ENCODE measurements at regions not wholly inside any gene's neighbourhood (a gene's known extent, or its start where the extent isn't known, plus 50 kb on each side); places are given as distances from the start of the nearest gene placed in this dataset.
"Not testable (repeated sequence)": the region's sequence is repeated elsewhere in the genome, so short reads cannot be mapped to it uniquely, and the experiment has no call there.

DNA sequence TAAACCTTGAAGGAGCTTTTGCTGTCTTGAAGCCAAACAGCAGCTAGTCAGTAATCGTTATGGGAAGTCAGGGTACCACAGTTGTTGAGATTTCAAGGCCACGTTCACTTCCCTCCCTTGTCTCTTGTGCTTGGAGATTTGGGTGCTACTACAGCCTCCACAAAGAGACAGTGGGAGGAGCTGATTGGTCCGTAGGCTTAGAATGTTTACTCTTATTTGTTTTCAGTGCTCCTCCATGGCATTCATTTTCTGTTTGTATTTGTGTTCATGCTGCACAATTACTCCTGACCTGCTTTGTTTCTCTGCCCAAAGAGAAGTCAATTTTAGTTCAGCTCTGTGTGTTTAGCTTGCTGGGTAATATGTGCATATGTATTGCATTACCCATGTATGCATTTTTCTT, 147.7 kb downstream of the PRL start:
- DNase-seq, result peak; percentile 65

DNA sequence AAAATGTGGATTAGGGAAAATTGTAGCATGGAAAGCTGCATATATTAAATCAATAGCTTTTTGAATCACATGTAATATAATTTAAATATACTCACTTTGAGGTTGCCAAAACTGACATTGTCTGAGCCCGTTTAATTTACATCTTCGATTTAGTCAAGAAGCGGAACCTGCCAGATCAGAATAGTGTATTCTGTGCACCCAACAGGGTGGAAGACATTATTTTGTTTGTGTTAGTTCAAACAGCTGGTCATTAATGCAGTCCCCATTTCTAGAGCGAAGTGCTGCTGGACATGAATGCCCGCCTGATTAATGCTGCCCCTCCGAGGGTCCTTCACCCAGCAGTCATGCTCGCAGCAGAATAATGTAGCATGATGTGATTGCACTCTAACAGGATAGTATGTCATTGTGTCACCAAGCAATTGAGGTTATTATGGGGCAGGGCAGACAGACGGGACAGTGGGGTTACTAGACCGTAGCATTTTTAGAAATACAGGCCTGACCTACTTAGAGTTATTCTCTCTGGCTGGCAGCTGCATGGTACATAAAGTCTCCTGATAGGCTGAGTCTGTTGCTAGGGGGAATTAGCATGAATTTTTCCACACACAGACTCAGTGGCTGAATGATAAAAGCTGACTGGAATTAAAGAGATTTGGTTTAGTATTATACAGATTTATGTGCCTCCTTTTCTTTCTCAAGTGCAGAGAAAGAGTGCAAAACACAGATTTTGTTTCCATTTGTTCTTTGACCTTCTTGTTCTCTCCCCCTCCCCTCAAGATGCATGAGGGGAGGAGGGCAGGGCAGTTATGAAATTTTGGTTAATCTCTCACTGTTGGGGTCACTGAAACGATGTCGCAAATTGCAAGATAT, 147.1 kb downstream of the PRL start:
- DNase-seq, result peak; percentile 64

DNA sequence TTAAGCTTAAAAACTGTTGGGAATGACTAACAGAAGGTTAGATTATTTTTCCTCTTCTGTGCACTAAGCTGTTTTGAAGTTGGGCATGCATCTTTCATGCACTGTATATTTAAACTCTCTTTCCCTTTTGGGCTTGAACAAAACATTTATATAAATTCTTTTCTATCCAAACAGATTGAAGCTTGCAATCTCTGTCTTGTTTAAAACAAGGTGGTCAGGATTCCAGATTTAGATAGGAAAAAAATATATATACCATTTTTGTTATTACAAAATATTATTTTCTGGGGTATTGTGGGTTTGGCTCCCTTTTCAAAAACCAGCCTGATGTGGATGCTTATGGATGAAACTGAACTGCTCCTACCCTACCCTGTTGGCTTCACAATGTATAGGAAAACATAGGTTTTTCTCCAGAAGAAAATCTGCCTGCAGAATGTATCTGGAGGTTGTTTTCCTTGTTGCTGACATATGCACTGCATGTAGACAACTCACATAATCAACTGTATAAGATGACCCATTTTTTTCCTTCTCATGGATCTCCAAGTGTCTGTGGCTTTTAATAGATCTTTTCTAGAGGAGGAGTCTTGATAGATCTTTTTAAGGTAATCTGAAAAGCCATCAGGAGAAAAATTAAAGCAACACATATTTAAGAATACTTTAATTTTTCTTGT, 146.3 kb downstream of the PRL start:
- DNase-seq, result no peak

DNA sequence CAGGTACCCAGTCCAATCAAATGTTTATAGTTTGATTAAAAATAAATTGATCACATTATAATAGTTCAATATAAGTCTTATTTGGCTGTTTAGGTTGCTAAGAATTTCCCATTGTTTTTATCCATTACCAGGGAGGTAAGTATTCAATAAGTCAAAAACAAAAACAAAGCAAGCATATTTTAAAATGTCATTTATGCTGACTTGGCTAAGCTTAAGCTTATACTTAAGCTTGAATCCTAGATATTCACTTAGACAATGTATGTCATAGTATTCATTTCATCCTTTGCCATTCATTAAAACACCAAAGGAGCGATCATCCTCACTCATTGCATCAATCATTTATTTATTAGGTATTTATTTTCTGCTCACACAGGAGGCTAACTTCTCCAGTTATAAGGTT, 144.9 kb downstream of the PRL start:
- no peak for DNase-seq

DNA sequence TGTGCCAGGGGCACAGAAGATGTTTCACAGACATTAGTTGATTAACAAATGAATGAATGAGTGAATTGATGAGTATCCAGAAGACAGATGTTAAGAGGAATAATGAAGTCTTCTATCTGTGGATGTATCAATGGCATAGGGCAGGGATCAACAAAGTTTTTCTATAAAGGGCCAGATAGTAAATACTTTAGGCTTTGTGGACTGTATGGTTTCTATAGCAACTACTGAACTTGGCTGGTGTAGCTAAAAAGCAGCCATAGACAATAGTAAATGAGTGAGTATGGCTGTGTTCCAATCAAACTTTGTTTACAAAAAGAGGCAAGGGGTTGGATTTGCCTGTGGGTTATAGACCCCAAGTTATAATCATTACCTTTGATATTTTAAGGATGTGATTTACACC, 144.0 kb downstream of the PRL start:
- DNase-seq, result peak; percentile 9

DNA sequence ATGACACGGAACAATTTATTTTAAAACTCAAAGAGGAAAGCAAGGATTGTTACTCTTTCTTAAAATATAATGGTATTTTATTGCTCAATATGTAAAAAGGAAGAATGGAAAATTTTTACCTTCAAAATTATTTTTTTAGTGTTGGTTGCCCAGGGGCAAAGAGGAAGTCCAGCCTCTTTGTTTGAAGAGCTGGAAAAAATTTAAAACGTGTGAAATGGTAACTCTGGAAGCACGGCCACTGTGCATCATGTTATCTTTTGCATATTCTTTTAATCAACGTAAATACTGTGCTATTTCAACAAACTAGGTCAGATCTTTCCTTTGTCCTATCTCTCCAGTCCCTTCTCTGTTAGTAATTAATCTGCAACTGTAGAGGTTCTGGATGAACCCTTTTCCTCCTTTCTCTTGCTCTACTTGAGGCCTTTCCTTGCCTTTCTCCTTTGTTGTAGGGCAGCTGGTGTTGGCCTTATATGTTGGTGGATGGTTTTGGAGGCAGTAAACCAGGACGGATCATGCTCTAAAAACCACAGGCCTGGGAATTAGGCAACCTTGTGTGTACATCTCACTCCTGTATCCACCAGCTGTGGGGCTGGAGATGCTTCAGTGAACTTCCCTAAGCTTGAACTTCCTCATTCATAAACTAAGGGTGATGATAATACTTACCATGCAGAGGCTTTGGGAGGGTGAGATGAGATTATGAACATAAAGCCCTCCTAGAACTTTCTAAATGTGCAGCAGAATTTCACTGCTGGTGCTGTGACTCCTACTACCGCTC, 143.3 kb downstream of the PRL start:
- no peak for DNase-seq

DNA sequence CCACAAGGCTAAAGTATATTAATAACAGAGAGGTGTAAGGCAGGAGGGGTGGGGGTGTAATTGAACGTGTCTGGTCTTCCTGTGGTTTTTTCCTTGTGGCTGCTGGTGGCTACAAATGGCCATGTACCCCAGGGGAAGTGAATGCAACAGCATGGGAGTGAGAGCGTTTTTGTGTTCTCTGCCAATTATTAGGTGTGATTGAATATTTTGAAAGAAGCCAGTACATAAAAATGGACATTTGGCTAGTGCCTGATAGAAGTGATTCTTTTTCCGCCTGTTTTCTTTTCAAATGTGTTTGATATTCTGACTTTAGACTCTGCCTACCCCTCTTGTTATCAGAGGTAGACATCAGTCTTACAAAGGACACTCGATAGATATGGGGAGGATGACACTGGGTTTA, 141.3 kb downstream of the PRL start:
- no peak for DNase-seq

DNA sequence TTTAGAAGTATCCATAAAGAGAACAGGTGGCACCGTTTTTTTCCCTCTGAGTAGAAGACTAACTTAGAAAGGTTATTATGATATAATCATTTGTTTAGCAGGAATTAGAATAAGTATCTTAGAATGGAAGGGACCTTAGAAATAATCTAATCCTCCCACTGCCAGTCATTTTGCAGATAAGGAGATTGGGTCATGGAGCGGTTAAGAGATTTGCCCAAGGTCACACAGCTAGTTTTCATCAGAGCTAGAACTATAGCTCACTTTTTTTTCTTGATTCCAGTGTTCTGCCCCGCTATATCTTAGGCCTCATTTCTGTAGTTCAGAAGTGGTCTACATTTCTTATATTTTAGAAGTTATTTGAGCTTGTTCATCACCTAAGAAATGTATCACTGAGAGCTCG, 139.6 kb downstream of the PRL start:
- DNase-seq, result no peak

DNA sequence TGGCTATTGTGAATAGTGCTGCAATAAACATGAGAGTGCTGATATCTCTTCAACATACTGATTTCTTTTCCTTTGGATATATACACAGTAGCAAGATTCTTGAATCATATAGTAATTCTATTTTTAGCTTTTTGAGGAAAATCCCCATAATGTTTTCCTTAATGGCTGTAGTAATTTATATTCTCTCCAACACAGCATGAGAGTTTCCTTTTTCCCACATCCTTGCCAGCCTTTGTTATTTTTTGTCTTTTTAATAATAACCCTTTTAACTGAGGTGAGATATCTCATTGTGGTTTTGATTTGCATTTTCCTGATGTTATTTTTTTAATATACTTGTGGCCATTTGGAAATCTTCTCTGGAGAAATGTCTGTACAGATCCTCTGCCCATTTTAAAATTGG, 132.6 kb downstream of the PRL start:
- DNase-seq, result no peak

DNA sequence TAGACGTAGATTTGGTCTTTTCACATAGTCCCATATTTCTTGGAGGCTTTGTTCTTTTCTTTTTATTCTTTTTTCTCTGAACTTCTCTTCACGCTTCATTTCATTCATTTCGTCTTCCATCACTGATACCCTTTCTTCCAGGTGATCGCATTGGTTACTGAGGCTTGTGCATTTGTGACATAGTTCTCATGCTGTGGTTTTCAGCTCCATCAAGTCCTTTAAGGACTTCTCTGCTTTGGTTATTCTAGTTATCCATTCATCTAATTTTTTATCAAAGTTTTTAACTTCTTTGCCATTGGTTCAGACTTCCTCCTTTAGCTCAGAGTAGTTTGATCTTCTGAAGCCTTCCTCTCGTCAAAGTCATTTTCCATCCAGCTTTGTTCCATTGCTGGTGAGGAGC, 125.8 kb downstream of the PRL start:
- DNase-seq, result not testable (repeated sequence)

DNA sequence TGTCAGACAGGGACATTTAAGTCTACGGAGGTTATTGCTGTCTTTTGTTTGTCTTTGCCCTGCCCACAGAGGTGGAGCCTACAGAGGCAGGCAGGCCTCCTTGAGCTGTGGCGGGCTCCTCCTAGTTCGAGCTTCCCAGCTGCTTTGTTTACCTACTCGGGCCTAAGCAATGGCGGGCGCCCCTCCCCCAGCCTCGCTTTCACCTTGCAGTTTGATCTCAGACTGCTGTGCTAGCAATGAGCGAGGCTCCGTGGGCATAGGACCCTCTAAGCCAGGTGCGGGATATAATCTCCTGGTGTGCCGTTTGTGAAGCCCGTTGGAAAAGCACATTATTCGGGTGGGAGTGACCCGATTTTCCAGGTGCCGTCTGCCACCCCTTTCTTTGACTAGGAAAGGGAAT, 125.0 kb downstream of the PRL start:
- not testable (repeated sequence) for DNase-seq

DNA sequence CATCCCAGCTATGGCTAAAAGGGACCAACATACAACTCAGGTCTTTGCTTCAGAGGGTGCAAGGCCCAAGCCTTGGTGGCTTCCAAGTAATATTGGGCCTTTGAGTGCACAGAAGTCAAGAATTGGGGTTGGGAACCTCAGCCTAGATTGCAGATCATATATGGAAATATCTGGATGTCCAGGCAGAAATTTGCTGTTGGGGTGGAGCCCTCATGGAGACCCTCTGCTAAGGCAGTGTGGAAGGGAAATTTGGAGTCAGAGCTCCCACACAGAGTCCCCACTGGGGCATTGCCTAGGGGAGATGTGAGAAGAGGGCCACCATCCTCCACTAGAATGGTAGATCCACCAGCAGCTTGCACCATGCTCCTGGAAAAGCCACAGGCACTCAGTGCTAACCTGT, 123.5 kb downstream of the PRL start:
- DNase-seq, result no peak

DNA sequence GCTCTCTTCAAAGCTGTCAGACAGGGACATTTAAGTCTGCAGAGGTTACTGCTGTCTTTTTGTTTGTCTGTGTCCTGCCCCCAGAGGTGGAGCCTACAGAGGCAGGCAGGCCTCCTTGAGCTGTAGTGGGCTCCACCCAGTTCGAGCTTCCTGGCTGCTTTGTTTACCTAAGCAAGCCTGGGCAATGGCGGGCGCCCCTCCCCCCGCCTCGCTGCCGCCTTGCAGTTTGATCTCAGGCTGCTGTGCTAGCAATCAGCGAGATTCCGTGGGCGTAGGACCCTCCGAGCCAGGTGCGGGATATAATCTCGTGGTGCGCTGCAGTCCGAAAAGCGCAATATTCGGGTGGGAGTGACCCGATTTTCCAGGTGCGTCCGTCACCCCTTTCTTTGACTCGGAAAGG, 116.6 kb downstream of the PRL start:
- DNase-seq, result not testable (repeated sequence)

DNA sequence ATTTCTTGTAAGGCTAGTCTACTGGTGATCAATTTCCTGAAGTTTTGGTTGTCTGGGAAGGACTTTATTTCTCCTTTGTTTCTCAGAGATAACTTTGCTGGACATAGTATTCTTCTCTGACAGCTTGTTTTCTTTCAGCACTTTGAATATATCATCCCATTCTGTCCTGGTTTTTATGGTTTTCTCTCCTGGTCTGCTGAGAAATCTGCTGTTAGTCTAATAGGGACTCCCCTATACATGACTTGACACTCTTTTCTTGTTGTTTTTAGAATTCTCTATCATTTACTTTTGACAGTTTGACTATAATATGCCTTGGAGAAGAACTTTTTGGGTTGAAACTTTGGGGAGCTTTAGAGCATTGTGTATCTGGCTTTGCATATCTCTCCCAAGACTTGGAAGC, 112.5 kb downstream of the PRL start:
- DNase-seq, result no peak

DNA sequence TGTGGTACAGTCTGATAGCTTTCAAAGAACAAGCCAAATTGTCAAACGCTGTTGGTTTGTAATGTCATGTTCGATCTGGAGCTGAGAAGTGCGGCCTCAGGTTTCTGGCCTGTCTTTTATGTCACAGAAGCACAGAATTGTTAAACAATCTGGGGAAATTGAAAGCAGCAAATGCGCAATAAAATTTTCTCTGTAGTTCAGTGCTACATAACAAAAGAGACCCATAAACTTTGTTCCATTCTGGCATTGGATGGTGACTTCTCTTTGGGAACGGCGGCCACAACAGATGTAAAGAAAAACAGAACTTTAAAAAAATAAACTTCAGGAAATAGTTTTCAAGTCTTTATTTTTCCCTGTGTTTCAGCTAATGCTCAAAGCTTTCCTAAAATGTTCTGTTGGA, 106.9 kb downstream of the PRL start:
- no peak for DNase-seq

DNA sequence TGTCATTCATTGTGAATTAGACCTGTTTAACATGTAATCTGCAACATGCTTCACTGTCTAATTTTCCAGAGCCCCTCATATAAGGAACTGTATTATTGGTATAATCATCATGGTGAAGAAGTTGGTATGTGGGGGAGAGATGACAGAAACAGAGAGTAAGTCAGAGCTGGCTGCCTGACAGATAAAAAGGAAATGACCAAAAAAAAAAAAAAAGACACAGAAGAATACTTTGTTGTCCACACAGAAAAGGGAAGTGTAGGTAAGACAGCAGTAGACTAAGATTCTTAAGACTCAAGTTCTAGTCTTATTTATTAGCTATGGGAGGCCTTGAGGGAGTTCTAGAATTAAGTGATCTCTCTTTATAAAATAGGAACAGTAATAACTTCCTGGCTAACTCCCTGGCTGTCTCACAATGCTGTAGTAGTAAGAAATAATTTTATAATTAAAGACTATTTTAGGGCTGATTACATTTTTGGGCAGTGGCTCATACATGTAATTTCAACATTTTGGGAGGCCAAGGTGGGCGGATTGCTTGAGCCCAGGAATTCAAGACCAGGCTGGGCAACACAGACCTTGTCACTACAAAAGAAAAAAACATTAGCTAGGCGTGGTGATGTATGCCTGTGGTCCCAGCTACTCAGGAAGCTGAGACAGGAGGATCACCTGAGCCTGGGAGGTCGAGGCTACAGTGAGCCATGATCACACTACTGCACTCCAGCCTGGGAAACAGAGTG, 102.5 kb downstream of the PRL start:
- no peak for DNase-seq

DNA sequence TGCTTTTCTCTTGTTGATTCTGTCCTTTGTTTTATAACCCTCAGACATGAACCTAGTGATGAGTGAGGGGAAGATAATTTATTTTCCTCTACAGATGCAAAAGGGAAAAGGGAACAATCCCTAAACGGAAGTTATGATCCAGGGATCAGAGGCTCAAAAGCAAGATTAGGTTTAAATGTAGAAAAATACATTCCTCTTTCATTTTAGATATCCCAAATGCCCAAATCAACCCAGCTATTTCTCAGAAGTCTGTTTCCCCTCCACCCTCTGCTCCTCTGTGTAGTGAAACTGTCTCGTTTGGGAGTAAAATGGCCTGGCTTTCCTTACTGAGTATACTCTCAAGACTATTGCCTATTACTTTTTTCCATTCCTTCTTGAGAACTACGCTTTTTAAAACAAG, 97.1 kb downstream of the PRL start:
- DNase-seq, result no peak

DNA sequence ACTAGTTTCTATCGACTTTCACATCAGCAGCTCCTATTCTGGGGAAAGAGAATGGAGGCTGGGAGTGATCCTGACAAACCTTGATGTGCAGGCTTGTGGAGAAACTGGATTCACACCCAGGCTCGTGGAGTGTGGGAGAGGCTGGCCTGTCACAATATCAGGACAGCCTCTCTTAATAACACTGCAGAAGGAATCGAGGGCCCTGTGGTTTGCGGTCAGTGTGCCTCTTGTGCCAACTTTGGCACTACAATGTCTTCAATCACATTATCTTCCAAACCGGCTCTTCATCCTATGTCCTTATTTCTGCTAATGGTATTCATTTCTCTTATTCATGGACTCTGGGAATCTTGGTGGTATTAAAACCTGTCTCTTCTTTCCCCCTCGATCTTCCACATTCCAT, 92.7 kb downstream of the PRL start:
- no peak for DNase-seq

DNA sequence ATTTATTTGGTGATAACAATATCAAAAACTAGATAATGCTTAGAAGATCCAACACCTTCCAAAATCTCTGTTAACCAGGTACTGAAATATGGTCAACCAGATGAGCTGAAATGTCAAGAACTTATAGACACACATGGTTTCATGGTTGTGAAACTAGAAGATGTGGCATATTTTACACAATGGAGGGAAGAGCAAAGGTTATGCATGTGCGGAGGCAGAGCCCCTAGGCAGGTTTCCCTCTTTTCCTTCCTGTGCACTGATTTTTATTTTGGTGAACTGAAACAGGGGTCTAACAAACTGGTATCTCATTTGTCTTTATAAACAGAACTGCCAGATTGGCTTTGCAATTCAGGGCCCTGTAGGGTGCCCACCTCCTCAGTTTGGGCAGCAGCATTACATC, 91.6 kb downstream of the PRL start:
- no peak for DNase-seq

DNA sequence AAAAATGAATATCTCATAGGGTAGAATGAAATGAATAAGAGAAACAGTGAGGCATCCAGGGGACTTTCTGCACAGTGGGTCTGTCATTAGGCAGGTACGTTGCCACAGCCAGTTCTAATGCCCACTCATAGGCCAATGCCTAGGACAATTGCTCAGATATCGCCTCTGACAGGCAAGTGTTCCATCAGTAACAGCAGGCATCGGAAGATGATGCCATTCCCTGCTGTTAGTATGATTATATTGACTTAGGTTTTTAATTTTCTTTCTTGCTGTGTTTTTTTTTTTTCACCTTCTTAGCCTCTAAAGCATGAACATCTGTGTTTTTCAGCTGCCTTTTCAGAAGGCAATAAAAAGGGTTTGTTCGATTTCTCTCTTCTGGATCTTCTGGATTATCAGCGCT, 90.7 kb downstream of the PRL start:
- DNase-seq, result no peak

DNA sequence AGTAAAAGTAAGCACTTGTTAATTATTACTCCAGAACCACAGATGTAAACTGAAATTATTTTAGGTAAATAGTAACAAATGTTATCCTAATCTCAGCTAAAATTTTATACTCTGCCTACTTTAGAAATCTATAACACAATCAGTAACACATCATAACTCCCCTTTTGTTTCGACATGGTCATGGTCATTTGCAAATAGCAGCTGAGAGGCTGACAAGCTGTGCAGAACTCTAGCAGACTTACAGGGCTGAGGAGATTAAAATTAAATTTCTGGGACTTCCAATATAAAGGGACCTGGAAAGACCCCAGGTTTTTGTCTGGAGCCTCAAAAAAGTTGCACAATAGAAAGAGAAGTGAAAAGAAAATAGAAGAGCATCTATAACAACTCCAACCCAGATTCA, 88.8 kb downstream of the PRL start:
- DNase-seq, result no peak

DNA sequence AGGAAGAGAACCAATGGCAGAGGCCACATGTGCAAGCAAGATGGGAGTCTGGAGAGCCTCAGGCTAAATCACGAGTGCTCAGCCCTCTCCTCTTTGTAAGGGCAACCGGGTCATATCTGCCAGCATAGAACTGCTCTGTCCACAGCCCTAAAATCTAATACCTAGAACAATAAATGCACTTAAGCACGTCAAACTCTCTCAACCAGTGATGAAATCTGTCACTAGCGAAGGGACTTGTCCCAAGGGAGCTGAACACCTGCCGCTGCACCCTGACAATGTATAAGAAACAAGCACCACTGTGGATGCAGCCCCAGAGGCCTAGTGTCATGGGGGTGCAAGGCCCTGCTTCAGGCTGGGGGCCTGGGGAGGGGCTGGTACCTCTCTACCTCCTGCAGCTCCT, 82.5 kb downstream of the PRL start:
- no peak for DNase-seq

DNA sequence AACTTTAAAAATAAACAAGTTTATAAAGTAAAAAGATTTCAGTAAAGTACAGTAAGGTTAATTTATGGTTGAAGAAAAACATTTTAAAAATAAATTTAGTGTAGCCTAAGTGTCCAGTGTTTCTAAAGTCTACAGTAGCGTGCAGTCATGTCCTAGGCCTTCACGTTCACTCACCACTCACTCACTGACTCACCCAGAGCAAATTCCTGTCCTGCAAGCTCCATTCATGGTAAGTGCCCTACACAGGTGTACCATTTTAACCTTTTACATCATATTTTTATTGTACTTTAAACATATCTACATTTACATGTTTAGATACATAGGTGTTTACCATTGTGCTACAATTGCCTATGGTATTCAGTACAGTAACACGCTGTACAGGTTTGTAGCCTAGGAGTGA, 81.4 kb downstream of the PRL start:
- not testable (repeated sequence) for DNase-seq

Measured in skin of body (tissue), 1 donor.